ENCODE measurements at regions not wholly inside any gene's neighbourhood (a gene's known extent, or its start where the extent isn't known, plus 50 kb on each side); places are given as distances from the start of the nearest gene placed in this dataset.

GRCh38 chr11:22554221-22554620, 71.4 kb downstream of the FANCF start:
- TF ChIP-seq CTCF (IDR thresholded peaks at IDR 0.05) (no peak), TCF7L2 (IDR thresholded peaks at IDR 0.05; ENCODE audit: low read depth, low read length) (no peak), POLR2AphosphoS5 (IDR thresholded peaks at IDR 0.05; ENCODE audit: low read depth, low read length) (no peak)
- in situ Hi-C loops (cut with HindIII; ENCODE audit: low pct_unique_long_range_greater_than_20kb, low sequenced_read_pairs) = no loop called here
- Histone ChIP-seq H3K27ac (ENCODE audit: low read length) (no peak overlapping the region), H3K27me3 (ENCODE audit: control insufficient read depth, insufficient read depth, low read length) (no peaks in the 10 kb centered on the region), H3K9me3 (ENCODE audit: control insufficient read depth, insufficient read depth, low read depth, low read length) (no peaks in the 10 kb centered on the region), H3K4me1 (ENCODE audit: control insufficient read depth, insufficient read depth, low read length) (no peaks in the 10 kb centered on the region), H3K36me3 (ENCODE audit: control insufficient read depth, insufficient read depth, low read length) (no peaks in the 10 kb centered on the region), H3K4me3 (ENCODE audit: low read depth in 2 of 2, low read length in 2 of 2) (no peak overlapping the region)
- DNase-seq (ENCODE audit: low read depth, low spot score) (no peak), ATAC-seq (no peak)
- intact Hi-C loops (cut with micrococcal nuclease; ENCODE audit: unreplicated experiment) = no loop called here
- BruUV-seq (replicated peaks) = no TSS peak
- ChIA-PET CTCF (no interaction called here), POLR2A (no interaction called here)

- no peaks in the 10 kb centered on the region for H3K27me3 ChIP-seq (ENCODE audit: control insufficient read depth, insufficient read depth, low read length)
- ChIA-PET CTCF (no interaction called here), POLR2A (no interaction called here)
- H3K9me3 ChIP-seq (ENCODE audit: control insufficient read depth, insufficient read depth, low read depth, low read length) = no peaks in the 10 kb centered on the region
- ATAC-seq (no peak), DNase-seq (ENCODE audit: low read depth, low spot score) (no peak)
- TF ChIP-seq TCF7L2 (IDR thresholded peaks at IDR 0.05; ENCODE audit: low read depth, low read length) (no peak), POLR2AphosphoS5 (IDR thresholded peaks at IDR 0.05; ENCODE audit: low read depth, low read length) (no peak), REST (IDR thresholded peaks at IDR 0.05; ENCODE audit: insufficient read depth in 1 of 2, low read depth in 2 of 2, low read length in 1 of 2) (no peak), CTCF (IDR thresholded peaks at IDR 0.05) (no peak), SIN3A (IDR thresholded peaks at IDR 0.05; ENCODE audit: borderline replicate concordance, insufficient read depth, low read depth, low read length) (no peak)
- H3K4me3 ChIP-seq (ENCODE audit: low read depth in 2 of 2, low read length in 2 of 2) = no peak overlapping the region
- intact Hi-C loops (cut with micrococcal nuclease; ENCODE audit: unreplicated experiment) (no loop called here), in situ Hi-C loops (cut with HindIII; ENCODE audit: low pct_unique_long_range_greater_than_20kb, low sequenced_read_pairs) (no loop called here)
- no peaks in the 10 kb centered on the region for H3K4me1 ChIP-seq (ENCODE audit: control insufficient read depth, insufficient read depth, low read length)
- no TSS peak for BruUV-seq (replicated peaks)
- H3K27ac ChIP-seq (ENCODE audit: low read length) = no peak overlapping the region
- no peaks in the 10 kb centered on the region for H3K36me3 ChIP-seq (ENCODE audit: control insufficient read depth, insufficient read depth, low read length)
Observed at GRCh38 chr11:22552885-22553284, 72.7 kb downstream of the FANCF start.

GRCh38 chr11:22546746-22547145, 78.9 kb downstream of the FANCF start:
- ATAC-seq = no peak
- CTCF ChIA-PET = interaction anchor here (0.7 kb wide), 1 partner anchor 11 kb away, joined by 3 read pairs; no protein-coding TSS in a partner anchor
- no peaks in the 10 kb centered on the region for H3K4me1 ChIP-seq (ENCODE audit: control insufficient read depth, insufficient read depth, low read length)

More at GRCh38 chr11:22546746-22547145, 78.9 kb downstream of the FANCF start:
- no peaks in the 10 kb centered on the region for H3K36me3 ChIP-seq (ENCODE audit: control insufficient read depth, insufficient read depth, low read length)
- POLR2A ChIA-PET = no interaction called here
- no peak overlapping the region for H3K27ac ChIP-seq (ENCODE audit: low read length)
- H3K4me3 ChIP-seq (ENCODE audit: low read depth in 2 of 2, low read length in 2 of 2) = no peak overlapping the region
- in situ Hi-C loops (cut with HindIII; ENCODE audit: low pct_unique_long_range_greater_than_20kb, low sequenced_read_pairs) (no loop called here), intact Hi-C loops (cut with micrococcal nuclease; ENCODE audit: unreplicated experiment) (no loop called here)
- TF ChIP-seq CTCF (IDR thresholded peaks at IDR 0.05) (no peak), SIN3A (IDR thresholded peaks at IDR 0.05; ENCODE audit: borderline replicate concordance, insufficient read depth, low read depth, low read length) (no peak), POLR2AphosphoS5 (IDR thresholded peaks at IDR 0.05; ENCODE audit: low read depth, low read length) (no peak), REST (IDR thresholded peaks at IDR 0.05; ENCODE audit: insufficient read depth in 1 of 2, low read depth in 2 of 2, low read length in 1 of 2) (no peak), TCF7L2 (IDR thresholded peaks at IDR 0.05; ENCODE audit: low read depth, low read length) (no peak)
- no peaks in the 10 kb centered on the region for H3K27me3 ChIP-seq (ENCODE audit: control insufficient read depth, insufficient read depth, low read length)
- BruUV-seq (replicated peaks) = no TSS peak
- no peaks in the 10 kb centered on the region for H3K9me3 ChIP-seq (ENCODE audit: control insufficient read depth, insufficient read depth, low read depth, low read length)
- no peak for DNase-seq (ENCODE audit: low read depth, low spot score)
